ENCODE measurements at regions not wholly inside any gene's neighbourhood (a gene's known extent, or its start where the extent isn't known, plus 50 kb on each side); places are given as distances from the start of the nearest gene placed in this dataset.

GRCh38 chr11:44467931-44468330 is 97.5 kb upstream of the CD82 start:
- Histone ChIP-seq H3K9me3 (peaks cover 0 to 23% (median 19%) of the 10 kb centered on the region in 4 donors), H3K4me3 (no peak overlapping the region), H3K27me3 (peaks cover 0 to 19% (median 0%) of the 10 kb centered on the region in 3 donors), H3K27ac (no peak overlapping the region), H3K36me3 (no peaks in the 10 kb centered on the region), H3K4me1 (no peaks in the 10 kb centered on the region)
- no peak for TF ChIP-seq CTCF (IDR thresholded peaks at IDR 0.05)
- TF ChIP-seq EP300 (IDR thresholded peaks at IDR 0.05): no peak
- TF ChIP-seq POLR2A (IDR thresholded peaks at IDR 0.05): no peak
- no peak for DNase-seq
- intact Hi-C loops (cut with DNase I; ENCODE audit: low total_unique reads): no loop called here
- 63 to 71% (median 69%) methylated on average over 5 of the region's 5 CpGs for WGBS, 5 donors

- WGBS, 5 donors: 79 to 90% (median 86%) methylated on average over 1 of the region's 1 CpG
- H3K9me3 ChIP-seq: peaks cover 0 to 23% (median 18%) of the 10 kb centered on the region in 4 donors
- no peaks in the 10 kb centered on the region for H3K36me3 ChIP-seq
- no peak overlapping the region for H3K4me3 ChIP-seq
- H3K4me1 ChIP-seq: no peaks in the 10 kb centered on the region
- H3K27ac ChIP-seq: no peak overlapping the region
- TF ChIP-seq EP300 (IDR thresholded peaks at IDR 0.05) (no peak), POLR2AphosphoS5 (IDR thresholded peaks at IDR 0.05) (no peak), CTCF (IDR thresholded peaks at IDR 0.05) (no peak), POLR2A (IDR thresholded peaks at IDR 0.05) (no peak)
- DNase-seq: no peak
- intact Hi-C loops (cut with DNase I; ENCODE audit: low total_unique reads): no loop called here
- H3K27me3 ChIP-seq: peaks cover 0 to 19% (median 0%) of the 10 kb centered on the region in 3 donors
Observed at GRCh38 chr11:44468345-44468988, 97.0 kb upstream of the CD82 start.

GRCh38 chr11:44469412-44469811 is 96.1 kb upstream of the CD82 start:
- TF ChIP-seq EP300 (IDR thresholded peaks at IDR 0.05) (no peak), POLR2AphosphoS5 (IDR thresholded peaks at IDR 0.05) (no peak), POLR2A (IDR thresholded peaks at IDR 0.05) (no peak), CTCF (IDR thresholded peaks at IDR 0.05) (no peak)
- DNase-seq: no peak
- no peak overlapping the region for H3K4me3 ChIP-seq
- peaks cover 0 to 14% (median 10%) of the 10 kb centered on the region in 4 donors for H3K9me3 ChIP-seq
- no peaks in the 10 kb centered on the region for H3K4me1 ChIP-seq
- intact Hi-C loops (cut with DNase I; ENCODE audit: low total_unique reads): no loop called here
- 59 to 66% (median 66%) methylated on average over 6 of the region's 6 CpGs for WGBS, 5 donors
- H3K27me3 ChIP-seq: peaks cover 0 to 21% (median 0%) of the 10 kb centered on the region in 3 donors
- no peaks in the 10 kb centered on the region for H3K36me3 ChIP-seq
- H3K27ac ChIP-seq: no peak overlapping the region

- TF ChIP-seq POLR2AphosphoS5 (IDR thresholded peaks at IDR 0.05): no peak
- no peak for TF ChIP-seq CTCF (IDR thresholded peaks at IDR 0.05)
- 52 to 65% (median 57%) methylated on average over 7 of the region's 7 CpGs for WGBS, 5 donors
- Histone ChIP-seq H3K27me3 (peaks cover 0 to 32% (median 0%) of the 10 kb centered on the region in 3 donors), H3K4me3 (no peak overlapping the region), H3K4me1 (no peaks in the 10 kb centered on the region), H3K9me3 (peaks cover 0 to 3% (median 0%) of the 10 kb centered on the region in 4 donors), H3K36me3 (no peaks in the 10 kb centered on the region), H3K27ac (no peak overlapping the region)
- intact Hi-C loops (cut with DNase I; ENCODE audit: low total_unique reads): no loop called here
- DNase-seq: no peak
Observed at GRCh38 chr11:44470854-44471253, 94.6 kb upstream of the CD82 start.

All from stomach (tissue), 8 donors.